ENCODE measurements at regions not wholly inside any gene's neighbourhood (a gene's known extent, or its start where the extent isn't known, plus 50 kb on each side); places are given as distances from the start of the nearest gene placed in this dataset.

GRCh38 chr9:85129514-85129913 lies 460.0 kb downstream of the NTRK2 start:
- TF ChIP-seq RCOR1 (IDR thresholded peaks at IDR 0.05; ENCODE audit: insufficient replicate concordance, low read length) (no peak), CTCF (conservative IDR thresholded peaks at IDR 0.05; ENCODE audit: low read depth, low read length) (no peak)
